ENCODE measurements at regions not wholly inside any gene's neighbourhood (a gene's known extent, or its start where the extent isn't known, plus 50 kb on each side); places are given as distances from the start of the nearest gene placed in this dataset.

DNA sequence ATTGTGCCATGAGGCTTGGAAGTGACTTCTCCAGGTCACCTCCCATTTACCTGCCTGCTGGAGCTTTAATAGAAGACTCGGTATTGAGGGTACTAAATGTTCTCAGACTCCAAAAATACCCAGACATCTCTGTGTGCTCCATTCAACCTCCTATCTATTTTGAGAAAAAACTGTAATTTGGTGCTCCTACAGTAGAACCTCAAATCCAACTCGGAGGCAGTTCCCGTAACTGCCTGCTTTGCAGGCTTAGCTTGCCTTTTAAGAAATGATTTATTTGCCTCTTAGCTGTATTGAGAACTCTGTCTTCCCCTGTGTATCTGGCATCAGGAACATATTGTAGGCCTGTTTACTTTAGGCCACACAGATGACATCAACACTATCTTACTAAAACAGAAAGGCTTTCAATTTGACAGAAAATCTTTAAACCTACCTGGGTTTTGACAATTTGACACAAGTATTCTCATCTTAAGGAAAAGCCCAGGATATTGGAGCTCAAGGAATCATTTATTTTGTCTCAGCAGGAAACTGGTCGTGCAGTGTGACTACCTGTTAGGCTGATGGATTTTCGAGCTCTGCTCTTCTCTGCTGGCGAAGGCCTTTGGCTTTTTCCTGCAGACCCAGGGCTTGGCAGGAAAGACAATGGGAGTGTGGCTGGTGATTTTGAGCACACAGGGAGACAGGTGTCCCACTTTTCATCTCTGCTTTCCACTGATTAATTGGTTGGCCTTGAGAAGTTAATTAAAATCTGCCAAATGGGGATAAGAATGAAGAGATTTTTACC, 314.8 kb downstream of the SNAPC1 start:
- ATAC-seq: no peak
- Histone ChIP-seq H3K9me3 (no peaks in the 10 kb centered on the region), H3K27me3 (no peaks in the 10 kb centered on the region), H3K4me3 (no peak overlapping the region), H3K36me3 (no peaks in the 10 kb centered on the region), H3K27ac (no peak overlapping the region), H3K4me1 (no peaks in the 10 kb centered on the region)
- no peak for TF ChIP-seq POLR2A (IDR thresholded peaks at IDR 0.05)
- TF ChIP-seq, protein P1, sequence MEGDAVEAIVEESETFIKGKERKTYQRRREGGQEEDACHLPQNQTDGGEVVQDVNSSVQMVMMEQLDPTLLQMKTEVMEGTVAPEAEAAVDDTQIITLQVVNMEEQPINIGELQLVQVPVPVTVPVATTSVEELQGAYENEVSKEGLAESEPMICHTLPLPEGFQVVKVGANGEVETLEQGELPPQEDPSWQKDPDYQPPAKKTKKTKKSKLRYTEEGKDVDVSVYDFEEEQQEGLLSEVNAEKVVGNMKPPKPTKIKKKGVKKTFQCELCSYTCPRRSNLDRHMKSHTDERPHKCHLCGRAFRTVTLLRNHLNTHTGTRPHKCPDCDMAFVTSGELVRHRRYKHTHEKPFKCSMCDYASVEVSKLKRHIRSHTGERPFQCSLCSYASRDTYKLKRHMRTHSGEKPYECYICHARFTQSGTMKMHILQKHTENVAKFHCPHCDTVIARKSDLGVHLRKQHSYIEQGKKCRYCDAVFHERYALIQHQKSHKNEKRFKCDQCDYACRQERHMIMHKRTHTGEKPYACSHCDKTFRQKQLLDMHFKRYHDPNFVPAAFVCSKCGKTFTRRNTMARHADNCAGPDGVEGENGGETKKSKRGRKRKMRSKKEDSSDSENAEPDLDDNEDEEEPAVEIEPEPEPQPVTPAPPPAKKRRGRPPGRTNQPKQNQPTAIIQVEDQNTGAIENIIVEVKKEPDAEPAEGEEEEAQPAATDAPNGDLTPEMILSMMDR (IDR thresholded peaks at IDR 0.05 in 4 of 5, conservative IDR thresholded peaks at IDR 0.05 in 1 of 5): no peak
- no peak for DNase-seq
- in situ Hi-C loops (cut with MboI; ENCODE audit: low sequenced_read_pairs in 4 of 4) (no loop called here), intact Hi-C loops (cut with DNase I; ENCODE audit: low total_unique reads) (no loop called here)

DNA sequence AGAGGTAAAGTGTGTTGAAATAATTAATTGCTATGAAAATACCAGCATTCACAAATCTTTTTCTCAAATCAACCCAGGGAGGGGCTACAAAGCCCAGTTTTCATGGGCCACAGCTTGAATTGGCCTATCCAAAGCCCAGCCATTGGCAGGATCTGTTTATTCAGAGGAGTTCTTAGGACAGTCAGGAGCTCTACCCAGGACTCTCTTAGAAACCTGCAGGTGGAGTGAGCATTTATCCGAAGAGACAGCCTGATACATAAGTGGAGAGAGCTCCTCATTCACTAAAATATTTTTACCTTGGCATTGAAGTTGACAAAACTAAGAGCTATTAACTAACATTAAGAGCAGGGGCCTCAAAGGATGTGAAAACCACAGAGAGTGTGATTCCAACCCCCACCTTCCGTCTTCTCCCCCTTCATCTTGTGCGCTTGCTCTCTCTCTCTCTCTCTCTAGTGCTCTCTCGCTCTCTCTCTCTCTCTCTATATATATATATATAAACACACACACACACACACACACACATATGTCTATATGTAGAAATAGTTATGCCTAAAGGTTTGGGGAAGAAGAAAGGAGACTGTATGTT, 315.5 kb downstream of the SNAPC1 start:
- Histone ChIP-seq H3K4me3 (no peak overlapping the region), H3K27ac (no peak overlapping the region), H3K4me1 (no peaks in the 10 kb centered on the region), H3K36me3 (no peaks in the 10 kb centered on the region), H3K27me3 (no peaks in the 10 kb centered on the region), H3K9me3 (no peaks in the 10 kb centered on the region)
- TF ChIP-seq, protein P1 (IDR thresholded peaks at IDR 0.05 in 4 of 5, conservative IDR thresholded peaks at IDR 0.05 in 1 of 5): no peak
- TF ChIP-seq POLR2A (IDR thresholded peaks at IDR 0.05): no peak
- in situ Hi-C loops (cut with MboI; ENCODE audit: low sequenced_read_pairs in 4 of 4): no loop called here
- DNase-seq (no peak), ATAC-seq (no peak)
- intact Hi-C loops (cut with DNase I; ENCODE audit: low total_unique reads): no loop called here

DNA sequence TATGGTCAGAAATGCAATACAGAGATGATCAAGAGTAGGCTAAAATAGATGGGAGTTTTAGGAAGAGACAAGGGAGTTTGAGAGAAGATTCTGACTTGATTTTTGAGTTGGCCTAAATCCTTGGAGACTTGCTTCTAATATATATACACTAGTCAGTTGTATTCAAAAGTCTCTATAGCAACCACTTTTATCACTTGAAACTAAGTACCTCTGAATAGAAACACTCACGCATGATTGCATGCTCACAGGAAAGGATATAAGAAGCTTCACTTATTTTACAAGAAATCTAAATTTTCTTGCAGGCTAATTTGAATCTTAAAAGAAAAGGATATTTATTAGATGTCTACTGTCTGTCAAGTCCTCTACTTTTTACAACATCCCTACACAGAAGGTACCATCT, 316.8 kb downstream of the SNAPC1 start:
- no peak for DNase-seq

DNA sequence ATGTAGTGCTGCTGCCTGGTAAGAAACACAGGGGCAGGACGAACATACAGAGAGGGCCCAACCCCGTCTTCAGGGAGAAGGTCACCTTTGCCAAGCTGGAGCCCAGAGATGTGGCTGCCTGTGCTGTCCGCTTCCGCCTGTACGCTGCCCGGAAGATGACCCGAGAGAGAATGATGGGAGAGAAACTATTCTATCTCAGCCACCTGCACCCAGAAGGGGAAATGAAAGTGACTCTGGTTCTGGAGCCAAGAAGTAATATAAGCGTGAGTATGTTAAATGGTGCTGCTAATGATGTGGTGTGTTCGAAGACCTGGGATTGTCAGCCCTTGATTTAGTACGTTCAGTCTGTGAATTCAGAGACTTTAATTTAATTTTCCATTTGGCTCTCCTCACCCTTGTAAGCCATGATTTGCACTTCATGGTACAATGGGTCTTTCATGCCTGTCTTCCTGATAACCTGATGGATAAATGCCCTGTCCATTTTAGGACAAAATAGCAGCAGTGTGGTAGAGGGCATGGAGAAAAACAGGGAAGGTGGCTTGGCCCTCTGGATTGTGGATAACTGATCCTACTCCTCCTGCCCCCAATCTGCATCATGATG, 318.9 kb downstream of the SNAPC1 start:
- intact Hi-C loops (cut with DNase I; ENCODE audit: low total_unique reads): no loop called here
- H3K27ac ChIP-seq: no peak overlapping the region
- ATAC-seq (no peak), DNase-seq (no peak)
- H3K27me3 ChIP-seq: no peaks in the 10 kb centered on the region
- H3K36me3 ChIP-seq: no peaks in the 10 kb centered on the region
- no peaks in the 10 kb centered on the region for H3K4me1 ChIP-seq
- in situ Hi-C loops (cut with MboI; ENCODE audit: low sequenced_read_pairs in 4 of 4): no loop called here
- no peak overlapping the region for H3K4me3 ChIP-seq
- no peaks in the 10 kb centered on the region for H3K9me3 ChIP-seq
- no peak for TF ChIP-seq POLR2A (IDR thresholded peaks at IDR 0.05)

More for the DNA sequence above, 316.8 kb downstream of the SNAPC1 start:
- no peaks in the 10 kb centered on the region for H3K36me3 ChIP-seq
- in situ Hi-C loops (cut with MboI; ENCODE audit: low sequenced_read_pairs in 4 of 4): no loop called here
- no peak for ATAC-seq
- H3K27ac ChIP-seq: no peak overlapping the region
- TF ChIP-seq, protein P1 (IDR thresholded peaks at IDR 0.05 in 4 of 5, conservative IDR thresholded peaks at IDR 0.05 in 1 of 5): no peak
- TF ChIP-seq POLR2A (IDR thresholded peaks at IDR 0.05): no peak
- H3K4me1 ChIP-seq: no peaks in the 10 kb centered on the region
- H3K27me3 ChIP-seq: no peaks in the 10 kb centered on the region
- no peak overlapping the region for H3K4me3 ChIP-seq
- intact Hi-C loops (cut with DNase I; ENCODE audit: low total_unique reads): no loop called here
- no peaks in the 10 kb centered on the region for H3K9me3 ChIP-seq

DNA sequence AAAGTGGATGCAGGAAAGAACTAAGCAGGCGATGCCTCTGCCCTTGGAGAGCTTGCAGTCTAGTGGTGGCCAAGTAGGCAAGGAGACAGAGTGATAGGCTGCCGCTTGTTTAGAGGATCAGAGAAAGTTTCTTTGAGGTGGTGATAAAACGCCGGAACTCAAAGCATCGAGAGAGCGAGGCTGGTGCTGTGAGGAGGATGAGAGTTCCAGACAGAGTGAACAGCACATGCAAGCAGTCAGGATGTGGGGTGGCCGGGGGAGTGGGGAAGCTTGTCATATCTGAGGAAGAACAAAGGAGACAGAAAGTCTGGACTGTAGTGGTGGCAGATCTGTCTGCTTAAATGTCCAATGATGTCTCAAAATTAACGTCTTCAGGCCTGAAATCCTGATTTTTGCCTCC, 319.7 kb downstream of the SNAPC1 start:
- TF ChIP-seq POLR2A (IDR thresholded peaks at IDR 0.05): no peak
- TF ChIP-seq, protein P1 (IDR thresholded peaks at IDR 0.05 in 4 of 5, conservative IDR thresholded peaks at IDR 0.05 in 1 of 5): no peak

More for the DNA sequence above, 319.7 kb downstream of the SNAPC1 start:
- no peaks in the 10 kb centered on the region for H3K36me3 ChIP-seq
- H3K4me1 ChIP-seq: no peaks in the 10 kb centered on the region
- intact Hi-C loops (cut with DNase I; ENCODE audit: low total_unique reads): no loop called here
- no peak overlapping the region for H3K4me3 ChIP-seq
- in situ Hi-C loops (cut with MboI; ENCODE audit: low sequenced_read_pairs in 4 of 4): no loop called here
- no peaks in the 10 kb centered on the region for H3K27me3 ChIP-seq
- no peaks in the 10 kb centered on the region for H3K9me3 ChIP-seq
- no peak overlapping the region for H3K27ac ChIP-seq
- no peak for ATAC-seq
- no peak for DNase-seq
